GM12892 (cell line): ENCODE measurements at regions not wholly inside any gene's neighbourhood (a gene's known extent, or its start where the extent isn't known, plus 50 kb on each side); places are given as distances from the start of the nearest gene placed in this dataset.

Experiments
- POLR2A ChIP-seq: IDR thresholded peaks from 2 replicates; pipeline ENCODE4 v1.6.1; 2011; ENCODE audit warnings: low read depth, low read length, control low read depth
- POLR2AphosphoS5 ChIP-seq: IDR thresholded peaks from 2 replicates; pipeline ENCODE4 v1.6.1; 2011; ENCODE audit warnings: low read depth, low read length, control low read depth

- TF ChIP-seq POLR2AphosphoS5, result no peak
- no peak for TF ChIP-seq POLR2A
Measured at GRCh38 chr7:47049234-47049774, 532.6 kb downstream of the TNS3 start.
